GM18505 (cell line): ENCODE measurements at regions not wholly inside any gene's neighbourhood (a gene's known extent, or its start where the extent isn't known, plus 50 kb on each side); places are given as distances from the start of the nearest gene placed in this dataset.
"Not testable (repeated sequence)": the region's sequence is repeated elsewhere in the genome, so short reads cannot be mapped to it uniquely, and the experiment has no call there.

Source experiments
- ATAC-seq: cut with Tn5 transposase; IDR thresholded peaks from one replicate; pipeline ENCODE4 v1.9.1; 2021; ENCODE audit not compliant: unreplicated experiment
- POLR2A ChIP-seq: IDR thresholded peaks from 4 replicates; pipeline ENCODE4 v1.6.1; 2011; ENCODE audit warnings: borderline replicate concordance; ENCODE audit not compliant: insufficient read depth, insufficient read length; ENCODE audit errors: extremely low read depth

GRCh38 chr14:106087837-106088236, 561.5 kb downstream of the TMEM121 start:
- no peak for TF ChIP-seq POLR2A
- no peak for ATAC-seq

DNA sequence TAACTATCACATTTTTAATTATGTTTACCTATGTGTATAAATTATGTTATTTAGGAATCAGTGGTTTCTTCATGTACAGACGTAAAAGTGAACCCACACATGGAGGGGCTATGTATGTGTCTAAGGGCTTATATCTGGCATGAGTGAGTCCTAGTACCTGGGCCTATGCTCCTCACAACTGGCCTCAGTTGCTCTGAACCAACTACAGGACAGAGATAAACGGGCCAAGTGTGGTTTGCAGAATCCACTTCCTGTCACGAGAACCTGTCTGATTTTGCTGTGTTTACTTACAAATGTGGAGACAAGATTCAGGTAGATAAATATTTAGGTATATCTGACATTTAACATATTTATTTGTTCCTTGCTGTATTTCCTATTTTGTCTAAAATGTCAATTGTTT, 562.5 kb downstream of the TMEM121 start:
- not testable (repeated sequence) for ATAC-seq

DNA sequence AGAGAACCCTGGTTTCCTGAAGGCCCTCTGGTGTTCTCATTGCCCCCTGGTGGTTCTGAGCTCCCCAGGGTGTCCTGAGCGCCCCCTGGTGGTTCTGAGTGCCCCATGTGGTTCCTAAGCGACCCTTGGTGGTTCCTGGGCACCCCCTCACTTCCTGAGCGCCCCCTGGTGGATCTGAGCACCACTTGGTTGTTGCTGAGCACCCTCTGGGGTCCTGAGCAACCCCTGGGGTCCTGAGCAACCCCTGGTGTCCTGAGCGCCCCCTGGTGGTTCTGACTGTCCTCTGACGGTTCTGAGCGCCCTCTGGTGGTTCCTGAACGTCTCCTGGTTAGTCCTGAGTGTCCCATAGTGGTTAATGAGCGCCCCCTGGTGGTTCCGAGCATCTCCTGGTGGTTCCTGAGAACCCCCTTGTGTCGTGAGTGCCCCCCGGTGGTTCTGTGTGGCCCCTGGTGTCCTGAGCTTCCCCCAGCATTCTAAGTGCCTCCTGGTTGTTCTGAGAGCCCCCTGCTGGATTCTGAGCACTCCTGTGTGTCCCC, 568.3 kb downstream of the TMEM121 start:
- no peak for TF ChIP-seq POLR2A
- no peak for ATAC-seq

GRCh38 chr14:106107703-106108102, 581.3 kb downstream of the TMEM121 start:
- no peak for ATAC-seq
- TF ChIP-seq POLR2A: no peak

DNA sequence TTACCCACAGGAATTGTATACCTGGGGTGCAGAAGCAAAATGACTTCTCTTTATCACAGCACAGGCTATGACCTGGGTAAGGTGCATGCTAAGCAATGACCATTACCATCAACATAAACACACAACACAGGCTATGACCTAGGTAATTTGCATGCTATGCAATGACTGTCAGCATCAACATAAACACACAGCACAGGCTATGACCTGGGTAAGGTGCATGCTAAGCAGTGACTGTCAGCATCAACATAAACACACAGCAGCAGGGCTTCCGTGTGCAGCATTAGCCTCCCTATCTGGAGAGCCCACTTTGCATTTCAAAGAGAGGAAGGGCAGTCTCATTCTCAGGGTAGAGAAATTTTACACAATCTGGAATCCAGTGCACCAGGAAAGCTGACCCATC, 583.0 kb downstream of the TMEM121 start:
- ATAC-seq: no peak

GRCh38 chr14:106115401-106115800, 589.0 kb downstream of the TMEM121 start:
- ATAC-seq: no peak
- no peak for TF ChIP-seq POLR2A

More for the DNA sequence above, 583.0 kb downstream of the TMEM121 start:
- no peak for TF ChIP-seq POLR2A

DNA sequence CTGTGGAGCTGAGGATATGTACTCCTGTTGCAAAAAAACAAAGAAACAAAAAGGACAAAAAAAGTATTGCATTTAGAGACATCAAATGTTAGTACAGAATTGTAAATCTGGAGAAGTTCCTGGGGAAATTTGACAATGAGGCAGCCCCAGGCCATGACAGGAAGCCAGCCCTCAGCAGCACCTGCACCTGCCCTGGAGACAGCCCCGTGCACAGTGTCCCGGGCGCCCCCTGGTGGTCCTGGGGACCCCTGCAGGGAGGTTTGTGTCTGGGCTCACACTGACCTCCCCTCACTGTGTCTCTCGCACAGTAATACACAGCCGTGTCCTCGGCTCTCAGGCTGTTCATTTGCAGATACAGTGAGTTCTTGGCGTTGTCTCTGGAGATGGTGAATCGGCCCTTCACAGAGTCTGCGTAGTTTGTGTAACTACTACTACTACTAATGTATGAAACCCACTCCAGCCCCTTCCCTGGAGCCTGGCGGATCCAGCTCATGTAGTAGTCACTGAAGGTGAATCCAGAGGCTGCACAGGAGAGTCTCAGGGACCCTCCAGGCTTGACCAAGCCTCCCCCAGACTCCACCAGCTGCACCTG, 590.1 kb downstream of the TMEM121 start:
- not testable (repeated sequence) for ATAC-seq

DNA sequence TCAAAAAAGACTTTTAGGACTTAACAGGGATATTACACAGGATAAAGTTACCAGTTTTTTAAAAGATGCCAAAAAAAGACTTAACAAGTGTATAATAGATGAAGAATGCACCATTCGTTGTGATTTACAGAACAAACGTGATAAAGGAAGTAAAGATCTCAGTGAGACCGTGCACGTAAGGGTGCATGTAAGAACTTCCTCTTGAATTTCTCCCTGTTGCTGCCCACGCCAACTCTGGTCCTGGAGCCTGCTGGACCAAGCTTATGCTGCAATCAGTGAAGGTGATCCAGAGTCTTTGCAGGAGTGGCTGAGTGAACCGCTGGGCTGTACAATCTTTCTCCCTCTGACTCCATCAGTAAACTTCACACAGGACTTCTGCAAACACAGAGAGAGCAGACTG, 593.7 kb downstream of the TMEM121 start:
- TF ChIP-seq POLR2A: no peak

GRCh38 chr14:106129274-106129673, 602.9 kb downstream of the TMEM121 start:
- ATAC-seq: no peak
- no peak for TF ChIP-seq POLR2A

More for the DNA sequence above, 593.7 kb downstream of the TMEM121 start:
- ATAC-seq: no peak

DNA sequence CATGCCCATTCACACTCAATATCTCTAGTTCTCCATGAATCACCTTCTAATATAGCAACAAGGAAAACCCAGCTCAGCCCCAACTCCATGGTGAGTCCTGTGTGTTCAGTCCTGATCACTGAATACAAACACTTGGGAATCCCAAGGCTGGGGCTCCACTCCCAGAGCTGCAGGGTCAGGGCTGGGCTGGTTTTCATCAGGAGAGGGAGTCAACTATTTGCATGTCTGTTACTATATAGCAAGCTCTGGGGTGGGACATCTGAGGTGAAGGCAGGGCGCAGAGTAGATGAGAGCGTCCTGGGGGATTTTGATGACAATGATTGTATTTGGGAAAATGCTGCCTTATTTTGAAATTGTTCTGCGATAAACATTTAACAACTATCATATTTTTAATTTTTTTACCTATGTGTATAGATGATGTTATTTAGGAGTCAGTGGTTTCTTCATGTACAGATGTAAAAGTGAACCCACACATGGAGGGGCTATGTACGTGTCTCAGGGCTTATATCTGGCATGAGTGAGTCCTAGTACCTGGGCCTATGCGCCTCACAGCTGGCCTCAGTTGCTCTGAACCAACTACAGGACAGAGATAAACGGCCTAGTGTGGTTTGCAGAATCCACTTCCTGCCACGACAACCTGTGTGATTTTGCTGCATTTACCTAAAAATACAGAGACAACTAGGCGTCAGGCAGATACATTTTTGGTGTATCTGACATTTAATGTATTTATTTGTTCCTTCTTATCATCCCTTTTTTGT, 603.7 kb downstream of the TMEM121 start:
- not testable (repeated sequence) for ATAC-seq

- ATAC-seq: not testable (repeated sequence)
These were observed 606.7 kb downstream of the TMEM121 start for GRCh38 chr14:106133126-106133525.

DNA sequence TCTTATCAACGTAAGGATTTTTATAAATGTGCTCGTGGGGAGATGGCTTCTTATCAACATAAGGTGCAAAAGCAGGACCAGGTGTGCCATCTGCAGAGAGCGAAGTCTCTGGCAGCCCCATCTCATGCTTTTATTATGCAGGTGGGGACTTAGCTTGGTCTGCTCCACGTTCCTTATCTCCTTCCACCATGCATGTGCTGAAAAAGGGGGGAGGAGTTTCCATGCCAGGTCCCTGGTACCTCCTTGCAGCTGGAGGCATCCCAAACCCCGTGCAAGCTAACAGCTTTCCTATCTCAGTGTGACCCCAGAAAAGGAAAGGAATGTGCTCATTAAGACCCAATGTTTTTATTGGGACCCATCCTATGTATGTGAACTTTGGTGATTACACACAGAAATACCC, 608.5 kb downstream of the TMEM121 start:
- ATAC-seq: no peak
- TF ChIP-seq POLR2A: no peak

DNA sequence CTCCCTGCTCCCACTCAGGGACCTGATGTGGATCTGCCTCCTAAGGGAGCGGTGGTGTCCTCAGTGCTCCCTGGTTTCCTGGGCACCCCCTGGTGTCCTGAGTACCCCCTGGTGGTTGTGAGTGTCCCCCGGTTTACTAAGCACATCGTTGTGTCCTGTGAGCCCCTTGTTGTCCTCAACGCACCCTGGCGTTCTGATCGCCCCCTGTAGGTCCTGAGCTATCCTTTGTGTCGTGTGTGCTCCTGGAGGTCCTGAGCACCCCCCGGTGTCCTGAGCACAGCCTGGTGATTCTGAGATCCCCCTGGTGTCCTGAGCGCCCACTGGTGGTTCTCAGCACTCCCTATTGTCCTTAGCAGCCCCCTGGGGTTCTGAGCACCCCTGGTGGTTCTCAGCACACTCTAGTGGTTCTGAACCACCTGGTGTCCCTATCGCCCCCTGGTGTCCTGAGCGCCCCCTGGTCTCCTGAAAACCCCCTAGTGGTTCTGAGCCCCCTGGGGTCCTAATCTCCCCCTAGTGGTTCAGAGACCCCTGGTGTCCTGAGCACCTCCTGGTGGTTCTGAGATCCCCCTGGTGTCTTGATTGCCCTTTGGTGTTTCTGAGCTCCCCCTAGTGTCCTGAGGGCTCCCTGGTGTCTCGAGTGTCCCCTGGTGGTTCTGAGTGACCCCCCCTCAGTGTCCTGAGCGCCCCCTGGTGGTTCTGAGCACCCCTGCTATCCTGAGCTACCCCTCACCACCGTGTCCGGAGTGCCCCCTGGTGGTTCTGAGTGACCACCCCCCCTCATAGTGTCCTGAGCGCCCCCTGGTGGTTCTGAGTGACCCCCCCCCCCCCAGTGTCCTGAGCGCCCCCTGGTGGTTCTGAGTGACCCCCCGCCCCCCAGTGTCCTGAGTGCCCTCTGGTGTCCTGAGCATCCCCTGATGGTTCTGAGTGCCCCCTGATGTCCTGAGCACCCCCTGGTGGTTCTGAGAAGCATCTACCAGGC, 615.1 kb downstream of the TMEM121 start:
- no peak for ATAC-seq
- TF ChIP-seq POLR2A: no peak

GRCh38 chr14:106145731-106146130, 619.3 kb downstream of the TMEM121 start:
- not testable (repeated sequence) for ATAC-seq

GRCh38 chr14:106153362-106153955, 627.1 kb downstream of the TMEM121 start:
- not testable (repeated sequence) for ATAC-seq
